GM21717 (cell line): ENCODE measurements at regions not wholly inside any gene's neighbourhood (a gene's known extent, or its start where the extent isn't known, plus 50 kb on each side); places are given as distances from the start of the nearest gene placed in this dataset.
"Not testable (repeated sequence)": the region's sequence is repeated elsewhere in the genome, so short reads cannot be mapped to it uniquely, and the experiment has no call there.

Experiments used
- ATAC-seq: cut with Tn5 transposase; IDR thresholded peaks from one replicate; pipeline ENCODE4 v1.9.1; 2021; ENCODE audit warnings: mild to moderate bottlenecking, moderate library complexity; ENCODE audit not compliant: unreplicated experiment

DNA sequence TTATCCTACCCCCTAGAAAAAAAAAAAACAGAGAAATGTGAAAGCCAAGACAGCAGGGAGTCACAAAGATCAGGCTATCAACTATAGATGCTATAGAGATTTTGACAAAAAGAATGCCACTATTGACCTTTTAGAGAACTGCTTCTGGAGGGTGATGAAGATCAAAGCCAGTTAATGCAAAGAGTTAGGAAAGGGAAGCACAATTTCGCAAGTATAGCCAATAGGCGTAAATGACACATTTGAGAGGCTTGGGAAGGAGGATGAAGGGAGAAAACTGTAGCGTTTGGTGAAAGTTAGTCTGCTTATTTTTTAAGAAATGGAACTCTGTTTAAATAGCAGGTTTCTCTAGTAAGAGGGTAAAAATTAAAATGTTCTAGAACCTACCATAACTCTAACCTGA, 190.7 kb downstream of the DUSP6 start:
- ATAC-seq = no peak

DNA sequence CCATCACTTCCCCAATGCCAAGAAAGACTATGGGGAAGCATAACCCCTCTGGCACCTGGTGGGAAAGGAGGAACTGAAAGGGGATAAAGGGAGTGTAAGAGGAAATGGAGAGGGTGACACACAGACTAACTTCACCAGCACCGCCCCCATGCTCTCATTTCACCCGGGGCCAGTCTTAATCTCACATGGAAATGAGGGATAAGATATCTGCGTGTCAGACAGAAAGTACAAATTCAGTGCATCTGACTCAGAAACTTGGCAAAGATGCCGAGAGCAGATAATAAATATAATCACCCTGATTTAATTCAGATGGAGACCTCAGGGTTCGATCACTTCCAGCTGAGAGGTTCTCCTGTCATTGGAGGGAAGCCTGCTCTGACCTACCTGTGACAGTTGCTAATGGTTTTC, 191.6 kb downstream of the DUSP6 start:
- no peak for ATAC-seq

DNA sequence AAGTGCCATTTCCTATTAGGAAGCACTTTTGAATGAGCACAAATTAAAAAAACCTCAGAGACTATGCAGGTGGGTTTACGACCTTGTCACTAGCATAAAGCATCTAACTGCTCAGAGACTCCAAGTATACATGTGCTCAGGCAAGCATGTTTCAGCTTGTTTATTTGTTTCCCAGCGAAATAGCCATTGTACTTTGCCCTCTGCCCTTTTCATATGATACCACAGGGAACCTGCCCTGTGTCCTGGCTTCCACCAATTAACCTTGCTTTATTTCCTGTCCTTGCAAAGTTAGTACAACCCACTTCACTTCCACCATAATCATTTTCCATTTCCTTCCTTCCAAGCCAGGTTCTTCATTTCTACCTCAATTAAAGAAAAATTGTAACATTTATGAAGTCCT, 194.9 kb downstream of the DUSP6 start:
- ATAC-seq = no peak

DNA sequence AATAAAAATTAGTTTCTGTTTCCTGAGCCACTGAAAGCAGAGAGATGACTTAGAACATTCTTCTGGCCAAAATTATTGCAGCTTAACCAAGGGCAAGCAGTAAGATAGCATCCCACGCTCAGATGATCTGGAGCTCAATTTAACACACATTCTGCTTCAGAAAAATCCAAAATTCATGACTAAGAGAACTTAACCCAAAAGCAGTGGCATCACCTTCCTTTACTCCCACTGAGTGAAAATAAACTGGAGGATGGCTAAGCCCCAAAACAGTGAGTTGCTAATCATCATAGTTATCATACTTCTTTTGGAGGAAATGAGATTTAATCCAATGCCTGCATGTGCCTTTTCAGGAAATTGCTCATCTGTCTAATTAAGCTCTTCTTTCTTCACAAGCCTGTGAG, 195.4 kb downstream of the DUSP6 start:
- no peak for ATAC-seq

DNA sequence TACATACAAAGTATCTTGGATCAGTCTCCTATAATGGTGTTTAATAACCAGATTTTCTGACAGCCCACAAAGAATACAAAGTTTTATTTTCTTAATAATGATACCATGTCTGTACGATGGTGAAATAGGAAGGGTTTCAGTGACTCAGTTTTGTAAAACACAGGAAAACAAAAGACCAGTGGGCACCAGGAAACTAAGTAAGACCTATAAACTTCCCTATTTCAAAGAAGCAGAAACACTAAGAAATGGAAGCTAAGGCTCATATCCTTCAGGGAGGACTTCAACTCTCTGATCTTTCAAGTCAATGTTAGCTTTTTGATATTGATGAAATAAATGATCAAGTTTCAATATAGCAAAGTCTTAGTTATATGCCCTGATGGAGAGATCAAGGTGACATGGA, 196.0 kb downstream of the DUSP6 start:
- no peak for ATAC-seq

- no peak for ATAC-seq
Measured at GRCh38 chr12:89155826-89156225, 196.5 kb downstream of the DUSP6 start.

DNA sequence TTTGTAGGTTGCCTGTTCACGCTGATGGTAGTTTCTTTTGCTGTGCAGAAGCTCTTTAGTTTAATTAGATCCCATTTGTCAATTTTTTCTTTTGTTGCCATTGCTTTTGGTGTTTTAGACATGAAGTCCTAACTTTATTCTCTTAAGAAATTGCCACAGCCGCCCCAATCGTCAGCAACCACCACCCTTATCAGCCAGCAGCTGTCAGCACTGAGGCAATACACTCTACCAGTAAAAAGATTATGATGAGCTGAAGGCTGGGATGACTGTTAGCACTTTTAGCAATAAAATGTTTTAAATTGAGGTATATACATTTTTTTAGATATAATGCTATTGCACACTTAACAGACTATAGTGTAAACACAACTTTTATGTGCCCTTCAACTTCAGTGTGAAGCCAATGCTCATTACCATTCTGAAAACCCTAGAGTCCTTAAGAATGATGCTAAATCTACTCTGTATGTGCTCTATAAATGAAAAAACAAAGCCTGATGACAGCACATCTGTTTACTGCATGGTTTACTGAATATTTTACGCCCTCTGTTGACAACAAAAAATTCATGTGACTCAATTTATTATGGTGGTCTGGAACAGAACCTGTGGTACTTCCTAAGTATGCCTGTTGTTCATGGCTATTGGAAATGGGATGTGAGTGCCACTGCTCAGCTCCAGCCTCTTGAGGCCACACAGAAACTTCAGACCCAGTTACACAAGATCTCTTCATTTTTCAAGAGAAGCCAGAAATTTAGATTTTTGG, 197.4 kb downstream of the DUSP6 start:
- no peak for ATAC-seq

DNA sequence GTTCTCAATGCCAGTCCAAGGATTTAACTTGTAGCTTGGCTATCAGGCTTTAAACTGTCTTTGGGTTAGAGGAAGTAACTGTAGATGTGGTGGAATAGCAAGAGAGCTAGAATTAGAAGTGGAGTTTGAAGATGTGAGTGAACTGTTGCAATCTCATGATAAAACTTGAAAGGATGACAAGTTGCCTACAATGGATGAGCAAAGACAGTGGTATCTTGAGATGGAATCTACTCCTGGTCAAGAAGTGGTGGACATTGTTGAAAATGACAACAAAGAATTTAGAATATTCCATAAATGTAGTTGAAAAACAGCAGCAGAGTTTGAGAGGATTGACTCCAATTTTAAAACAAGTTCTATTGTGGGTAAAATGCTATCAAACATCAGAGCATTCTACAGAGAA, 199.0 kb downstream of the DUSP6 start:
- ATAC-seq = no peak

- no peak for ATAC-seq
Measured at GRCh38 chr12:89151536-89151935, 200.8 kb downstream of the DUSP6 start.

- ATAC-seq = not testable (repeated sequence)
Measured at GRCh38 chr12:89150789-89151188, 201.5 kb downstream of the DUSP6 start.

- ATAC-seq = no peak
Measured at GRCh38 chr12:89140602-89141238, 211.6 kb downstream of the DUSP6 start.

DNA sequence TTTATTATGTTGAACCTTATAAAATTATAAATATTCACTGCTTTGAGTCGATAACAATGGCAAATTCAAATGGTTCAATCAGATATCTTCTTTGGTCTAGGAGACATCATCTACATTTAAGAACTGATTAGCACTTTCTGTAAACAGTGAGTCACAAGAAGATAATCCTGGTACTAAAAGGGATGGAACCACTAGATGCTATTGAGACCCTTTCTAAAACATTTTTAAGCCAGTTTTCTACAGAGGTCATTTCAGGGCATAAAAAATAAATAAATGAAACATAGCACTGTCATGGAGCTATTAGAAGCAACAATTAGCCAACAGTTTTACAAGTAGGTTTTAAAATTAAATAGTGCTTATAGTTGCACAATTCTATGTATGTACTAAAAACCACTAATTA, 212.2 kb downstream of the DUSP6 start:
- ATAC-seq = no peak

- ATAC-seq = no peak
Measured at GRCh38 chr12:89139390-89139789, 212.9 kb downstream of the DUSP6 start.

DNA sequence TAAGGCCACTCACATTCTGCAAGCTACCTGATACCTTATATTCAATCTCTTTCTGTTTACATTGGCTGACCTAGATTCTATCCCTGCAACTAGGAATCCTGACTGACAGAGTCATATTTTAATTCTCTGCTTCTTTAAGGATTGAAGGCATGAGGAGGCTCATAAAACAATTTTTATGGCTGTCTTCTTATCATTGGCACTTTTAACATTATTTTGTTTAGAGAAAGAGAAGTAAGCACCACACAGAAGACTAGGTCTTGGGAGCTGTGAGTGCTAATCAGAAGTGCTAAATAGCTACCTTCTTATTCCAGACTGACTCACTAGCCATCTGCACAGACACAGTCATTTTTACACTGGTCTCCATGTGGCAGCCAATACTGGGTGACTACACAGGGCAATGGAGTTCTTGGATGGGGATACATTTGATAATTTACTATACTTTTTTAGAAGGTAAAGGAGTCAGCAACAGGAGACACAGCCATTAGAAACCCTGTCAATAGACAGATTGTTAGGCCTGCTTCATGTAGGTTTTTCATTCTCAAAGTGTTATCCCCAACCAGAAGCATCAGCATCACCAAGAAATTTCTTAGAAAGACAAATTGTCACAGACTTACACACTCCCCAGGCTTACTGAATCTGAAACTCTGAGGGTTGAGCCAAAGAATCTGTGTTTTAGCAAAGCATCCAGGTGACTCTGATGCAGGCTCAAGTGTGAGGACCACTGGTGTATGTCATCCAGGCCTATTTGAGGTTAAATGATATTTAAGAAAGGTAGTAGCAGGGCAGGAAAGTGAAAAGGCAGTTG, 214.1 kb downstream of the DUSP6 start:
- no peak for ATAC-seq

DNA sequence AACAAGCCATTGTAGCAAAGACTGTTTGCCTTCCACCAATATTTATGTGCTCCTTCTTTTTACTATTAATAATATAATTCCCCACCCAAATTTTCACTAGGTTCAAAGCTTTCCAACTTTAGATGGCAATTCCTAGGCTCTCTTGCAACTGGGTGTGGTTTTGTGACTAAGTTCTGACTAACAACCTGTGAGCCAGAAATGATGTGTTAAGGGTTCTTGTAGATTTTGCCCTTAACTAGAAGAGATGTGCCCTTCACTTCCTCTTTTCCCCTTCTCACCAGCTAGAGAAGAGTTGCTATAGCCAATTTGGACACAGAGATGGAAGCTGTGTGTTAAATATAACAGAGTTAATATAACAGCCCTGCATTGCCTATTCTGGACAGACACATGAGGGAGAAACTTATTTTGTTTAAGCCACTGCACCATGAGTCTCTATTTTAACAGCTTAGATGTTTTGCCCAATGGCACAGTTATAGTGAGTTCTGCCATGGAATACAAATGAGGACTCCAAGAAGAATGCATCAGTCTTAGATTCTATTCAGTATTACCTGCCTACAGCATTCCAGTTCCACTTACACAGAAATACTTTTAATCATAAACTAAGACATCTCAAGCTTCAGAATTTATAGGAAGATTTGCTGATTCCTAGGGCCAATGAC, 216.2 kb downstream of the DUSP6 start:
- peak; percentile 61 for ATAC-seq

DNA sequence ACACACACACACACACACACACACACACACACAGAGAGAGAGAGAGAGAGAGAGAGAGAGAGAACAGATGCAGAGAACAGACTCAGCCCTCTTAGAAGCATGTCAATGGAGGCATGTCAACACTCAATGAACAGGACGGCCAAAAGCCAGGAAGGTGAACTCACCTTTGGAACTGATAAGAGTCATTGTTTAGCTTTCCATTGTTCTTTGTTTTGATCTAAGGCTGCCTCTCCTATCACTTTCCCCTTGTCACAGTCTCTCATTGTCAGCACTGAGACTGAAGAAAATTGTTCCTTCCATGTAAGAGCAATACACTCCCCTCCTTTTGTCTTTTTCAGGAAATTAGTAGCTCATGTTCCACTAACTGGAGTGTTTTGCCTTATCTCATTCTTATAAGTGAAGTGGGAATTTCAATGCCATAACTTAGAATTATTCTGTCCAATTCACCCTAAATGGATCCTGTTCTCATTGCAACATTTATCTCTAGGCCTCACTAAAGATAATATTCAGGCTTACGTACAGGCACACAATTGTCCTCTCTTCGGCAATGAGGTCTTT, 218.0 kb downstream of the DUSP6 start:
- ATAC-seq = no peak

GRCh38 chr12:89129167-89129870, 223.0 kb downstream of the DUSP6 start:
- ATAC-seq = no peak

DNA sequence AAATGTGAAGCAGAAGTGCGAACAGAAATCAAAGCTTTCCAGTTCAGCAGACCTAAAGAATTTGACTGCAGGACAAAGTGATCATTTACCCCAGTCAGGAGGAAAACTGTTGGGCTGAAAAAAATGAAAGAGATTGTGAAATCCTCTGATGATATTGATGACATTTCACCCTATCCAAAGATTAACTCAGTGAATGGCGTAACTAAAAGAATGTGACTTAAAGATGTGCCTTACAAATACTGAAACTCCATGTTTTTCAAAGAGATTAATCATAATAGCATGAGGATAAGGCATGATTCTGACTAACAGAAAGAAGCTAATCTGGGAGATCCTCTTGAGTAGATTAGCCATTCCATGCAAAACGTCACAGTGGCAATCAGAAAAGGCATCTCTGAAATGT, 225.6 kb downstream of the DUSP6 start:
- ATAC-seq = no peak

GRCh38 chr12:89122852-89123251, 229.4 kb downstream of the DUSP6 start:
- no peak for ATAC-seq

DNA sequence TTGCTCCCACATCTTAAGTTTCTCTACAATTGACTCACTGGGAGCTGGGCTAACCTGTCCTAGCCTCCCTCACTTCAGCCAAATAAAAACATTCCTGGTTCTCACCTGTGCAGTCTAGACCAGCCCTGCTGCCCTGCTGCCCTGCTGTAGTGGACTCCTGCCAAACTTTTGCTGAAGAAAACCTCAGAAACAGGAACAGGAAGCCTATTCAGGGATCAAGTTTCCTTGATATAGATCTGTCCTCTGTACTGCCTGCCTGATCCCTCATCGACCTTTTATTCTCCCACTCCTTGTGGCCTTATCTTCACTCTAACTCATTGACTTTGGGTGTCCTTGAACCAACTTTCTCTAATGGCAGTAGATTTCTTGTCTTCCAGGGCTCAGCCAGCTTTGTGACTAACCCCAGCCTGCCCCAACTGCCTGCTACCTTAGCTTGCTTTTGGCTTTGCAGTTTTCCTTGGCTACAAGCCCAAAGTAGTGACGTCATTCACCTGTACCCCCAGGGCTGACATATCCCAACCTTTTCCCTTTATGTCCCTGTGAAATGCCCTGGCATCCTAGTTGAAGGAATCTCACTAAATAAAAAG, 234.8 kb downstream of the DUSP6 start:
- no peak for ATAC-seq
